HL-60 (cell line): ENCODE measurements at regions not wholly inside any gene's neighbourhood (a gene's known extent, or its start where the extent isn't known, plus 50 kb on each side); places are given as distances from the start of the nearest gene placed in this dataset.

Experiments
- GABPA ChIP-seq: IDR thresholded peaks from 2 replicates; pipeline ENCODE4 v1.6.1; 2012; ENCODE audit warnings: low read depth
- POLR2AphosphoS5 ChIP-seq: IDR thresholded peaks from 2 replicates; pipeline ENCODE4 v1.6.1; 2012; ENCODE audit warnings: low read depth
- TF ChIP-seq, protein P1 (sequence below): IDR thresholded peaks from 2 replicates; pipeline ENCODE4 v1.6.1; 2012; ENCODE audit warnings: low read depth; ENCODE audit not compliant: insufficient replicate concordance
- TF ChIP-seq, protein P2 (sequence below): IDR thresholded peaks from one replicate; pipeline ENCODE4 v1.5.1; 2011; ENCODE audit warnings: low read length, control low read depth, inconsistent platforms; ENCODE audit not compliant: insufficient read depth

DNA sequence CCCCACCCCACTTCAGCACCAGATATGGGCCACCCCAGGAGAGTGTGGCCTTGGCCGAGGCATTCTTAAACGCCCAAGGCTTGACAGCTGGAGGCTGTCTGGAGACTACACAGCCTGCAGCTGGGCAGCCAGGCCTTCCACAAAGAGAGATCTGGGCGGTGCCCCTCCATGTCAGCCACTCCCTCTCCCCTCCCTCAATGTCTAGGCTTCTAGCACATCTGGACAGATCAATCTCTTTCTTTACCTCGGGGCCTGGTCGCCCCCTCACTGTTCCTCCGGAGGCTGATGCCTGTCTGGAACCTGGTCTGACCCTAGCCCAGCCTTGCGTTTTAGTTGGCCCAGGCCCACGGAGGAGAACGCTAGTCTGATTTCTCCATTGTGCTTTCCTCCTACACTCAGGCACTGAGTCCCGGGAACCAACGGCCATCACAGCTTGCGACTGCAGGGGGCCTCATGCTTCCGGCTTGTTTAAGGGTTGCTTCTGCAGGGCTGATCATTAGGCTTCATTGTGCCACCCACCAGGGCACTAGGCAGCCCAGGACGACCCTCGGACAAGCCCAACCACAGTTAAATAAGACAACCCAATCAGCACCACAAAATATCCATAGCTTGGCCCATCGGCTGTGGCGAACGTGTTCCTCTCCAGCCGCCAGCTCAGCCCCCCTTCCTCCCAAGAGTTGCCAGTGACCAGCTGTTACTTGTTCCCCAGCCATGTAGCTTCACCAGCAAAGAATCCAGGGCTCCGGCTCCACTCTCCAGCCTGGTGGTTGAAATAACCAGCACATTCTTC is 200.6 kb downstream of the BCOR start:
- 0 out of 2 replicates have a peak, but pooled peaks have one; percentile 16 for TF ChIP-seq POLR2AphosphoS5
- TF ChIP-seq, protein P1, sequence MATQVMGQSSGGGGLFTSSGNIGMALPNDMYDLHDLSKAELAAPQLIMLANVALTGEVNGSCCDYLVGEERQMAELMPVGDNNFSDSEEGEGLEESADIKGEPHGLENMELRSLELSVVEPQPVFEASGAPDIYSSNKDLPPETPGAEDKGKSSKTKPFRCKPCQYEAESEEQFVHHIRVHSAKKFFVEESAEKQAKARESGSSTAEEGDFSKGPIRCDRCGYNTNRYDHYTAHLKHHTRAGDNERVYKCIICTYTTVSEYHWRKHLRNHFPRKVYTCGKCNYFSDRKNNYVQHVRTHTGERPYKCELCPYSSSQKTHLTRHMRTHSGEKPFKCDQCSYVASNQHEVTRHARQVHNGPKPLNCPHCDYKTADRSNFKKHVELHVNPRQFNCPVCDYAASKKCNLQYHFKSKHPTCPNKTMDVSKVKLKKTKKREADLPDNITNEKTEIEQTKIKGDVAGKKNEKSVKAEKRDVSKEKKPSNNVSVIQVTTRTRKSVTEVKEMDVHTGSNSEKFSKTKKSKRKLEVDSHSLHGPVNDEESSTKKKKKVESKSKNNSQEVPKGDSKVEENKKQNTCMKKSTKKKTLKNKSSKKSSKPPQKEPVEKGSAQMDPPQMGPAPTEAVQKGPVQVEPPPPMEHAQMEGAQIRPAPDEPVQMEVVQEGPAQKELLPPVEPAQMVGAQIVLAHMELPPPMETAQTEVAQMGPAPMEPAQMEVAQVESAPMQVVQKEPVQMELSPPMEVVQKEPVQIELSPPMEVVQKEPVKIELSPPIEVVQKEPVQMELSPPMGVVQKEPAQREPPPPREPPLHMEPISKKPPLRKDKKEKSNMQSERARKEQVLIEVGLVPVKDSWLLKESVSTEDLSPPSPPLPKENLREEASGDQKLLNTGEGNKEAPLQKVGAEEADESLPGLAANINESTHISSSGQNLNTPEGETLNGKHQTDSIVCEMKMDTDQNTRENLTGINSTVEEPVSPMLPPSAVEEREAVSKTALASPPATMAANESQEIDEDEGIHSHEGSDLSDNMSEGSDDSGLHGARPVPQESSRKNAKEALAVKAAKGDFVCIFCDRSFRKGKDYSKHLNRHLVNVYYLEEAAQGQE: no peak
- TF ChIP-seq, protein P2, sequence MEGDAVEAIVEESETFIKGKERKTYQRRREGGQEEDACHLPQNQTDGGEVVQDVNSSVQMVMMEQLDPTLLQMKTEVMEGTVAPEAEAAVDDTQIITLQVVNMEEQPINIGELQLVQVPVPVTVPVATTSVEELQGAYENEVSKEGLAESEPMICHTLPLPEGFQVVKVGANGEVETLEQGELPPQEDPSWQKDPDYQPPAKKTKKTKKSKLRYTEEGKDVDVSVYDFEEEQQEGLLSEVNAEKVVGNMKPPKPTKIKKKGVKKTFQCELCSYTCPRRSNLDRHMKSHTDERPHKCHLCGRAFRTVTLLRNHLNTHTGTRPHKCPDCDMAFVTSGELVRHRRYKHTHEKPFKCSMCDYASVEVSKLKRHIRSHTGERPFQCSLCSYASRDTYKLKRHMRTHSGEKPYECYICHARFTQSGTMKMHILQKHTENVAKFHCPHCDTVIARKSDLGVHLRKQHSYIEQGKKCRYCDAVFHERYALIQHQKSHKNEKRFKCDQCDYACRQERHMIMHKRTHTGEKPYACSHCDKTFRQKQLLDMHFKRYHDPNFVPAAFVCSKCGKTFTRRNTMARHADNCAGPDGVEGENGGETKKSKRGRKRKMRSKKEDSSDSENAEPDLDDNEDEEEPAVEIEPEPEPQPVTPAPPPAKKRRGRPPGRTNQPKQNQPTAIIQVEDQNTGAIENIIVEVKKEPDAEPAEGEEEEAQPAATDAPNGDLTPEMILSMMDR: no peak
- no peak for TF ChIP-seq GABPA
